GM18909 (cell line): ENCODE measurements at regions not wholly inside any gene's neighbourhood (a gene's known extent, or its start where the extent isn't known, plus 50 kb on each side); places are given as distances from the start of the nearest gene placed in this dataset.

ENCODE experiments used
- ATAC-seq: cut with Tn5 transposase; IDR thresholded peaks from one replicate; pipeline ENCODE4 v1.9.1; 2021; ENCODE audit warnings: mild to moderate bottlenecking; ENCODE audit not compliant: unreplicated experiment, poor library complexity

GRCh38 chr6:110538416-110539160, 62.2 kb upstream of the SLC22A16 start:
- ATAC-seq, result no peak

GRCh38 chr6:110537208-110538123, 61.1 kb upstream of the SLC22A16 start:
- ATAC-seq, result no peak

- no peak for ATAC-seq
Measured at GRCh38 chr6:110534731-110535492, 58.5 kb upstream of the SLC22A16 start.

- ATAC-seq, result no peak
Measured at GRCh38 chr6:110532431-110532830, 56.0 kb upstream of the SLC22A16 start.

GRCh38 chr6:110530671-110531070, 54.3 kb upstream of the SLC22A16 start:
- no peak for ATAC-seq

GRCh38 chr6:110529907-110530306, 53.5 kb upstream of the SLC22A16 start:
- no peak for ATAC-seq

GRCh38 chr6:110529355-110529754, 52.9 kb upstream of the SLC22A16 start:
- ATAC-seq, result no peak

GRCh38 chr6:110528930-110529325, 52.5 kb upstream of the SLC22A16 start:
- no peak for ATAC-seq

- ATAC-seq, result no peak
Measured at GRCh38 chr6:110528101-110528929, 51.9 kb upstream of the SLC22A16 start.

- ATAC-seq, result no peak
Measured at GRCh38 chr6:110527516-110527915, 51.1 kb upstream of the SLC22A16 start.

GRCh38 chr6:110526726-110527125, 50.3 kb upstream of the SLC22A16 start:
- ATAC-seq, result no peak
